Mesothelial cell of epicardium (in vitro differentiated cells): ENCODE measurements at regions not wholly inside any gene's neighbourhood (a gene's known extent, or its start where the extent isn't known, plus 50 kb on each side); places are given as distances from the start of the nearest gene placed in this dataset.

Experiments used
- DNase-seq, 2 experiments: peaks; one replicate each; pipeline ENCODE4 v3.0.0; 2021; ENCODE audit warnings: low spot score in 2 of 2; ENCODE audit not compliant: unreplicated experiment in 2 of 2
- H3K27ac Mint-ChIP-seq: 2 replicates; pipeline ENCODE4 v1.8.0; 2021; ENCODE audit warnings: mixed read lengths
- H3K27me3 Mint-ChIP-seq: 2 replicates; pipeline ENCODE4 v1.8.0; 2021; ENCODE audit warnings: low read depth, mixed read lengths
- H3K36me3 Mint-ChIP-seq: 2 replicates; pipeline ENCODE4 v1.8.0; 2021; ENCODE audit warnings: mixed read lengths
- H3K4me1 Mint-ChIP-seq: 2 replicates; pipeline ENCODE4 v1.8.0; 2021; ENCODE audit warnings: mixed read lengths
- H3K4me3 Mint-ChIP-seq: 2 replicates; pipeline ENCODE4 v1.8.0; 2021; ENCODE audit warnings: mild to moderate bottlenecking, moderate library complexity, mixed read lengths
- H3K9me3 Mint-ChIP-seq: 2 replicates; pipeline ENCODE4 v1.8.0; 2021; ENCODE audit warnings: mixed read lengths
- TF ChIP-seq, protein P1 (sequence below): fragments of 200-600 bp; sonication (generic); IDR thresholded peaks from one replicate; pipeline ENCODE4 v1.5.0; 2021; ENCODE audit warnings: antibody characterized with exemption; ENCODE audit not compliant: unreplicated experiment

DNA sequence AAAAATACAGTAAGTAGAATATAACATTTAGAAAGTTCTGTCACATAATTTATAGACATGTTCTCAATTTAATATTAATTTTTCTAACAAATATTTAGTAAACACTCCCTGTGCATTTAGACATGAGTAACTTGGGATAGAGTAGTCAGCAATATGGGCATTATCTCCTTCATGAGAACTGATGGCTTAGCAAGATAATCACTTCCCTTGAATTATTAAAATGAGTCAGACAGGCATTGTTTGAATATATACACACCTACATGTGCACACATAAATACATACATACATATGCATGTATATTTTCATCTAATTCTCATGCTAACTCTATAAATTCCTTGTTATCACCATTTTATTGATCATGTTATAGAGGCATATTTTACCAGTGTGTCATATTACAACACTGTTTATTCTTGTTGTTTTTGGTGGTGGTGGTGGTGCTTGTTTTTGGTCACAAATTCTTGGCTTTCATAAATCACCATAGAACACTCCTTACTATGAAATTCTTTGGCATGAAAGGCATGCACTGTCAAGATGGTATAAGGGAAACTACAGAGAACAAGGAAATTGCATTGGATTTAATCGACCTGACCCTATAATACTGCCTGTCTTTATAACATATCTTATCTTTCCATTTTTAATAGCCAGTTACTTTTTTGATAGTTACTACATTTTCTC lies 434.5 kb upstream of the MANEA start:
- H3K4me3 Mint-ChIP-seq: no peak overlapping the region
- no peak overlapping the region for H3K27ac Mint-ChIP-seq
- TF ChIP-seq, protein P1, sequence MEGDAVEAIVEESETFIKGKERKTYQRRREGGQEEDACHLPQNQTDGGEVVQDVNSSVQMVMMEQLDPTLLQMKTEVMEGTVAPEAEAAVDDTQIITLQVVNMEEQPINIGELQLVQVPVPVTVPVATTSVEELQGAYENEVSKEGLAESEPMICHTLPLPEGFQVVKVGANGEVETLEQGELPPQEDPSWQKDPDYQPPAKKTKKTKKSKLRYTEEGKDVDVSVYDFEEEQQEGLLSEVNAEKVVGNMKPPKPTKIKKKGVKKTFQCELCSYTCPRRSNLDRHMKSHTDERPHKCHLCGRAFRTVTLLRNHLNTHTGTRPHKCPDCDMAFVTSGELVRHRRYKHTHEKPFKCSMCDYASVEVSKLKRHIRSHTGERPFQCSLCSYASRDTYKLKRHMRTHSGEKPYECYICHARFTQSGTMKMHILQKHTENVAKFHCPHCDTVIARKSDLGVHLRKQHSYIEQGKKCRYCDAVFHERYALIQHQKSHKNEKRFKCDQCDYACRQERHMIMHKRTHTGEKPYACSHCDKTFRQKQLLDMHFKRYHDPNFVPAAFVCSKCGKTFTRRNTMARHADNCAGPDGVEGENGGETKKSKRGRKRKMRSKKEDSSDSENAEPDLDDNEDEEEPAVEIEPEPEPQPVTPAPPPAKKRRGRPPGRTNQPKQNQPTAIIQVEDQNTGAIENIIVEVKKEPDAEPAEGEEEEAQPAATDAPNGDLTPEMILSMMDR: no peak
- H3K36me3 Mint-ChIP-seq: no peaks in the 10 kb centered on the region
- DNase-seq: no peak
- no peaks in the 10 kb centered on the region for H3K27me3 Mint-ChIP-seq
- H3K4me1 Mint-ChIP-seq: peaks cover 8% of the 10 kb centered on the region
- peaks cover 6% of the 10 kb centered on the region for H3K9me3 Mint-ChIP-seq

DNA sequence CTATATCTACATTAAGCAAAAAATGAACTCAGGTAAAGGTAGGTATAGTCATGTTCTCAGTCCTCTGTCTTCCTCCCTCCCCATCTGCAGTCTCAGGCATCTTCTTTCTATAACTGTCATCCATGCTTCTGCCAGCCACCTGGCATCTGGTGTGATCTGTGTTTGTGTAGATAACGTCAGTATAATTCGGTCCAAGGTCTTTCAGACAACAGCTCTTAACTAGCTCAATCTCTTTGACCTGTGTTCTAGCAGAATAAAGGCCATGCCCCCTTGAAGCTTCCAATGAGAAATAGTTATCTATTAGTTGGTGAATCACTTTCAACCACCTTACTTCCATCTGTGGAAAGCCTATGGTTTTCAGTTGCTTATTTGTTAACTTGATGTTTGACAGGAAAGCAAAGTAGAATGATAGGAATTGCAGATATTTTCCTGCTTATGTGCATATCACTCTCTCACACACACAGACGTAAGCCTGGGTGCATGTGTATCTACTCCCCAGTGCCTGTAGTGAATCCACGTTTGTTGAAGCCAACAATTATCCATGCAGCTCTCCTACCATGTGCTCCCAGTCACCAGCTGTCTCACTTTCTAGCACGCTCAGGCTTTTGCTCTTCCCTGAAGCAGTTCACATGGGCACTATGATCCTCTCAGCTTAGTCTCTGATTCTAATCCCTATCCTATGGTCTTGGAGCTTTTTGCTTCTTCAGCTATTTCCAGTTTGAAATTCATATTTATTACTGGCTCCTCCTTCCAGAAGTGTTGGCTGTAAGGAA lies 433.7 kb upstream of the MANEA start:
- H3K4me3 Mint-ChIP-seq: no peak overlapping the region
- peaks cover 6% of the 10 kb centered on the region for H3K9me3 Mint-ChIP-seq
- DNase-seq: no peak
- TF ChIP-seq, protein P1: no peak
- H3K27me3 Mint-ChIP-seq: no peaks in the 10 kb centered on the region
- H3K4me1 Mint-ChIP-seq: peaks cover 8% of the 10 kb centered on the region
- no peak overlapping the region for H3K27ac Mint-ChIP-seq
- no peaks in the 10 kb centered on the region for H3K36me3 Mint-ChIP-seq

DNA sequence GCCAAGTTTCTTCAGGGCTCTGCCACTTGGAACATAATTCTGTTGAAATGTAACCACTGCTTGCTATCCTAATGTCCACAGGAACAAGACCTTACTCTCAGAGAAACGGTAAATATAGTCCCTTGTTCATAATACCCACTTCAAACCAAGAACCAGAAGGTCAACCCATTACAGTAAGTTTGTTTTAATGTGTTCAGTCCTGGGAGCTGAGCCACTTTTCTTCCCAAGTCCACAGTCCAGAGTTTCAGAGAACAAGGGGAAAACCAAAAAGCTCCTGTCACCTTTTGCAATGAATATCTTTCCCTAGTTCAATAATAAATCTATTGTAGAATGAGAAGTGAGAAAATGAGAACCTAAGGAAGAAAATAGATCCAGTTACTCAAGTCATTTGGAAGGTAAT lies 431.9 kb upstream of the MANEA start:
- no peaks in the 10 kb centered on the region for H3K36me3 Mint-ChIP-seq
- no peak overlapping the region for H3K4me3 Mint-ChIP-seq
- H3K9me3 Mint-ChIP-seq: peaks cover 6% of the 10 kb centered on the region
- H3K27ac Mint-ChIP-seq: no peak overlapping the region
- peaks cover 8% of the 10 kb centered on the region for H3K4me1 Mint-ChIP-seq
- no peak for DNase-seq
- no peaks in the 10 kb centered on the region for H3K27me3 Mint-ChIP-seq
- TF ChIP-seq, protein P1: no peak

DNA sequence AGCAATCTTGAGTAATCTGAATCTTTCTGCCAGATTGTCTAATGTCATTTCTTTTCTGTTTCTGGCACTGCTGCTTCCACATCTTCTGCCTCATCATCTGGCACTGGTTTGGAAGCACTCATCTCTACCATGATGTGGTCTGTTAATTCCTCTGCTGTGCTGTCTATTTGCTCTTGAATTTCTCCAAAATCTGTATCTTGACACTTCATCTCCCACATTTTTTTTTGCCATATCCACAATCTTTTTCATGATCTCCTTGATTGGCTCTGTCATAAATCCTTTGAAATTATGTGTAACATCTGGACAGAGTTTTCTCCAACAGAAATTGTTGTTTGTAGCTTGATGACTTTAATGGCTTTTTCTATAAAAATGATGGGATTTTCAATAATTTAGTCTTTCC lies 417.8 kb upstream of the MANEA start:
- Mint-ChIP-seq H3K27ac (no peak overlapping the region), H3K36me3 (no peaks in the 10 kb centered on the region), H3K9me3 (no peaks in the 10 kb centered on the region), H3K4me1 (no peaks in the 10 kb centered on the region), H3K4me3 (no peak overlapping the region), H3K27me3 (no peaks in the 10 kb centered on the region)
- no peak for DNase-seq
- TF ChIP-seq, protein P1: no peak

DNA sequence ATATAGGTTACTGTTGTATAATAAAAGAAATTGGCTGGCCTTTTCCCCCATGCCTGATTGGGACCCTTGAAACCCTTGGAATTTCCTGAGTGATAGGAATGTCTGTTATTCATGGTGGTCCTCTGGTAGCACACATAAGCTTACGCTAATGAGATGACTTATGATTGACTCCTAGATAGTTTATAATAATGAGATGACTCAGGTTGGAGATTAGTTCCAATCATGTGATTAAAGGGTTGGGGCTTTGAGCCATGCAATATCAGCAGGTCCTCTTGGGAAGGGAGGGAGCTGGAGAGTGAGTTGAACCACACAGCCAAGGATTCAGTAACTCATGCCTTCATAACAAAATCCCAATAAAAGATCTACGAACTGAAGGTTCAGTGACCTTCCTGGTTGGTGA lies 407.6 kb upstream of the MANEA start:
- TF ChIP-seq, protein P1: no peak
- peaks cover 8% of the 10 kb centered on the region for H3K4me1 Mint-ChIP-seq
- H3K4me3 Mint-ChIP-seq: no peak overlapping the region
- no peak overlapping the region for H3K27ac Mint-ChIP-seq
- peaks cover 13% of the 10 kb centered on the region for H3K27me3 Mint-ChIP-seq
- no peak for DNase-seq
- H3K36me3 Mint-ChIP-seq: no peaks in the 10 kb centered on the region
- H3K9me3 Mint-ChIP-seq: no peaks in the 10 kb centered on the region
